Uterus (tissue), 2 donors: ENCODE measurements at regions not wholly inside any gene's neighbourhood (a gene's known extent, or its start where the extent isn't known, plus 50 kb on each side); places are given as distances from the start of the nearest gene placed in this dataset.

Experiments used
- POLR2A ChIP-seq, 2 donors: fragments of 450-650 bp; IDR thresholded peaks; one replicate each; pipeline ENCODE4 v1.6.1; 2016; ENCODE audit warnings: antibody characterized with exemption in 2 of 2, mild to moderate bottlenecking in 1 of 2, moderate library complexity in 1 of 2
- TF ChIP-seq, protein P1 (sequence below), 4 experiments: fragments of 200-600 bp in 2 of 4; fragments of 450-650 bp in 2 of 4; sonication (generic) in 2 of 4; IDR thresholded peaks; one replicate each; pipeline ENCODE4 v1.5.1; 2016 to 2019; ENCODE audit warnings: antibody characterized with exemption in 4 of 4, mild to moderate bottlenecking in 2 of 4, moderate library complexity in 1 of 4

DNA sequence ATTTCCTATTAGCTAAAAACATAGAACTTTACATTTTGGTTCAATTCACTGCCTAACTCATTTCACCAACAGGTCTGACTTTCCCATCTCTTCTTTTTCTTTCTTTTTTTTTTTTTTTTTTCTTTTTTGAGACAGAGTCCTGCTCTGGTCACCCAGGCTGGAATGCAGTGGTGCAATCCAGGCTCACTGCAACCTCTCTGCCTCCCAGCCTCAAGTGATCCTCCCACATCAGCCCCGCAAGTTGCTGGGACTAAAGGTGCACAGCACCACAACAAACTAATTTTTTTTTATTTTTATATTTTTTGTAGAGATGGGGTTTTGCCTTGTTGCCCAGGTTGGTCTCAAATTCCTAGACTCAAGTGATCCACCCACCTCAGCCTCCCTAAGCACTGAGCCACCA lies 57.8 kb upstream of the HNRNPA3 start:
- no peak for TF ChIP-seq POLR2A (IDR thresholded peaks at IDR 0.05)
- TF ChIP-seq, protein P1, sequence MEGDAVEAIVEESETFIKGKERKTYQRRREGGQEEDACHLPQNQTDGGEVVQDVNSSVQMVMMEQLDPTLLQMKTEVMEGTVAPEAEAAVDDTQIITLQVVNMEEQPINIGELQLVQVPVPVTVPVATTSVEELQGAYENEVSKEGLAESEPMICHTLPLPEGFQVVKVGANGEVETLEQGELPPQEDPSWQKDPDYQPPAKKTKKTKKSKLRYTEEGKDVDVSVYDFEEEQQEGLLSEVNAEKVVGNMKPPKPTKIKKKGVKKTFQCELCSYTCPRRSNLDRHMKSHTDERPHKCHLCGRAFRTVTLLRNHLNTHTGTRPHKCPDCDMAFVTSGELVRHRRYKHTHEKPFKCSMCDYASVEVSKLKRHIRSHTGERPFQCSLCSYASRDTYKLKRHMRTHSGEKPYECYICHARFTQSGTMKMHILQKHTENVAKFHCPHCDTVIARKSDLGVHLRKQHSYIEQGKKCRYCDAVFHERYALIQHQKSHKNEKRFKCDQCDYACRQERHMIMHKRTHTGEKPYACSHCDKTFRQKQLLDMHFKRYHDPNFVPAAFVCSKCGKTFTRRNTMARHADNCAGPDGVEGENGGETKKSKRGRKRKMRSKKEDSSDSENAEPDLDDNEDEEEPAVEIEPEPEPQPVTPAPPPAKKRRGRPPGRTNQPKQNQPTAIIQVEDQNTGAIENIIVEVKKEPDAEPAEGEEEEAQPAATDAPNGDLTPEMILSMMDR (IDR thresholded peaks at IDR 0.05) = no peak
